ENCODE measurements at regions not wholly inside any gene's neighbourhood (a gene's known extent, or its start where the extent isn't known, plus 50 kb on each side); places are given as distances from the start of the nearest gene placed in this dataset.

GRCh38 chr6:121627761-121628160 lies 192.3 kb downstream of the GJA1 start:
- no peak for TF ChIP-seq CTCF (IDR thresholded peaks at IDR 0.05; ENCODE audit: low read depth, low read length, poor library complexity, severe bottlenecking)
- no peak for TF ChIP-seq EZH2phosphoT487 (IDR thresholded peaks at IDR 0.05; ENCODE audit: borderline replicate concordance, low read length)

All from DOHH2 (cell line).